Keratinocyte (primary cell): ENCODE measurements at regions not wholly inside any gene's neighbourhood (a gene's known extent, or its start where the extent isn't known, plus 50 kb on each side); places are given as distances from the start of the nearest gene placed in this dataset.

Source experiments
- DNase-seq: peaks from one replicate; pipeline ENCODE4 v3.0.0-alpha.2; 2011; ENCODE audit warnings: low read depth, missing footprints, low spot score
- FAIRE-seq: peaks from 2 replicates; lab custom pipeline; 2011; peaks lifted over from hg19 to GRCh38; lab: Jason Lieb, UNC
- H2AFZ ChIP-seq: 2 replicates; pipeline ENCODE4 v1.6.0; 2012; ENCODE audit warnings: low read length, control low read depth, inconsistent platforms; ENCODE audit not compliant: control insufficient read depth
- H3K27ac ChIP-seq: 2 replicates; pipeline ENCODE4 v1.5.1; 2011; ENCODE audit warnings: low read length; ENCODE audit not compliant: control insufficient read depth, insufficient read depth
- H3K27me3 ChIP-seq: 3 replicates; pipeline ENCODE4 v1.6.0; 2011; ENCODE audit warnings: low read length; ENCODE audit not compliant: control insufficient read depth, insufficient read depth; ENCODE audit errors: extremely low read depth
- H3K36me3 ChIP-seq, 2 experiments: 2 replicates in 1 of 2; 3 replicates in 1 of 2; pipeline ENCODE4 v1.5.1; 2011; ENCODE audit warnings: low read length in 2 of 2, mild to moderate bottlenecking in 1 of 2; ENCODE audit not compliant: control insufficient read depth in 2 of 2, insufficient read depth in 2 of 2; ENCODE audit errors: extremely low read depth in 1 of 2
- H3K4me1 ChIP-seq: 3 replicates; pipeline ENCODE4 v1.5.1; 2011; ENCODE audit warnings: low read length; ENCODE audit not compliant: control insufficient read depth, insufficient read depth; ENCODE audit errors: extremely low read depth
- H3K4me2 ChIP-seq: 3 replicates; pipeline ENCODE4 v1.6.0; 2011; ENCODE audit warnings: low read depth, low read length; ENCODE audit not compliant: control insufficient read depth, insufficient read depth; ENCODE audit errors: extremely low read depth
- H3K4me3 ChIP-seq, 3 experiments: fragments of 200-600 bp in 1 of 3; sonication (generic) in 1 of 3; 2 replicates in 2 of 3; 3 replicates in 1 of 3; pipeline ENCODE4 v1.5.1; 2011 to 2016; ENCODE audit warnings: low read length in 3 of 3, mild to moderate bottlenecking in 3 of 3, control low read depth in 2 of 3, inconsistent platforms in 1 of 3, low read depth in 1 of 3, mixed read lengths in 1 of 3, mixed run types in 1 of 3, moderate library complexity in 1 of 3; ENCODE audit not compliant: control insufficient read depth in 2 of 3, insufficient read depth in 2 of 3; ENCODE audit errors: extremely low read depth in 1 of 3
- H3K79me2 ChIP-seq: 2 replicates; pipeline ENCODE4 v1.6.0; 2012; ENCODE audit warnings: low read length; ENCODE audit not compliant: control insufficient read depth, insufficient read depth
- H3K9ac ChIP-seq: 3 replicates; pipeline ENCODE4 v1.6.0; 2011; ENCODE audit warnings: low read length; ENCODE audit not compliant: control insufficient read depth, insufficient read depth; ENCODE audit errors: extremely low read depth
- H3K9me1 ChIP-seq: 3 replicates; pipeline ENCODE4 v1.6.0; 2011; ENCODE audit warnings: low read length; ENCODE audit not compliant: control insufficient read depth, insufficient read depth; ENCODE audit errors: extremely low read depth
- H3K9me3 ChIP-seq: 2 replicates; pipeline ENCODE4 v1.5.1; 2012; ENCODE audit warnings: low read depth, low read length; ENCODE audit not compliant: control insufficient read depth
- H4K20me1 ChIP-seq: 3 replicates; pipeline ENCODE4 v1.6.0; 2011; ENCODE audit warnings: low read length; ENCODE audit not compliant: control insufficient read depth, insufficient read depth; ENCODE audit errors: extremely low read depth
- CTCF ChIP-seq, 3 experiments: IDR thresholded peaks in 1 of 3; conservative IDR thresholded peaks in 1 of 3; optimal IDR thresholded peaks in 1 of 3; 2 replicates in 2 of 3; 3 replicates in 1 of 3; pipeline versions ENCODE3 to v1.5.1; 2011; ENCODE audit warnings: low read length in 3 of 3, mild to moderate bottlenecking in 3 of 3, moderate library complexity in 2 of 3, control low read depth in 1 of 3, inconsistent platforms in 1 of 3; ENCODE audit not compliant: insufficient read depth in 2 of 3; ENCODE audit errors: extremely low read depth in 1 of 3
- EZH2 ChIP-seq: IDR thresholded peaks from one replicate; pipeline ENCODE4 v1.6.1; 2012; ENCODE audit warnings: inconsistent platforms, mild to moderate bottlenecking, low read length, moderate library complexity
- dilution Hi-C: fragments of 300-500 bp; cut with MboI; formaldehyde crosslinking; loops from one replicate; pipeline ENCODE4 v1.7.0; 2020; ENCODE audit warnings: low sequenced_read_pairs; ENCODE audit not compliant: extremely low pct_ligation_motif_present

GRCh38 chr6:9851541-9852380 lies 563.1 kb downstream of the TFAP2A start:
- peak; percentile 80 for FAIRE-seq
- H3K27ac ChIP-seq = no peak overlapping the region

GRCh38 chr6:9851006-9851405 lies 563.9 kb downstream of the TFAP2A start:
- Histone ChIP-seq H3K4me3 (no peak overlapping the region), H3K79me2 (no peaks in the 10 kb centered on the region), H3K27me3 (no peaks in the 10 kb centered on the region), H3K9me3 (peaks cover 2% of the 10 kb centered on the region), H3K27ac (no peak overlapping the region), H2AFZ (no peak overlapping the region), H3K9me1 (no peaks in the 10 kb centered on the region), H4K20me1 (no peaks in the 10 kb centered on the region), H3K4me1 (peaks cover 3% of the 10 kb centered on the region), H3K9ac (no peak overlapping the region), H3K4me2 (no peak overlapping the region), H3K36me3 (no peaks in the 10 kb centered on the region)
- FAIRE-seq (no peak), DNase-seq (no peak)
- no peak for TF ChIP-seq EZH2
- TF ChIP-seq CTCF (optimal IDR thresholded peaks at IDR 0.05 in 1 of 3, IDR thresholded peaks at IDR 0.05 in 1 of 3, conservative IDR thresholded peaks at IDR 0.05 in 1 of 3; ENCODE audit: extremely low read depth in 1 of 3, insufficient read depth in 2 of 3, low read length in 3 of 3) = no peak
- dilution Hi-C loops = no loop called here

More at GRCh38 chr6:9851541-9852380, 563.1 kb downstream of the TFAP2A start:
- peaks cover 3% of the 10 kb centered on the region for H3K4me1 ChIP-seq
- no peaks in the 10 kb centered on the region for H3K9me1 ChIP-seq
- peak; percentile 56 for DNase-seq
- no peak overlapping the region for H3K4me3 ChIP-seq
- no peak overlapping the region for H3K9ac ChIP-seq
- no peak overlapping the region for H2AFZ ChIP-seq
- H3K9me3 ChIP-seq = no peaks in the 10 kb centered on the region
- no peaks in the 10 kb centered on the region for H3K36me3 ChIP-seq
- peak; percentile 61 to 83 (median 75) for TF ChIP-seq CTCF (optimal IDR thresholded peaks at IDR 0.05 in 1 of 3, IDR thresholded peaks at IDR 0.05 in 1 of 3, conservative IDR thresholded peaks at IDR 0.05 in 1 of 3; ENCODE audit: extremely low read depth in 1 of 3, insufficient read depth in 2 of 3, low read length in 3 of 3)
- no peak for TF ChIP-seq EZH2
- H3K4me2 ChIP-seq = no peak overlapping the region
- dilution Hi-C loops = no loop called here
- H3K79me2 ChIP-seq = no peaks in the 10 kb centered on the region
- no peaks in the 10 kb centered on the region for H3K27me3 ChIP-seq
- H4K20me1 ChIP-seq = no peaks in the 10 kb centered on the region
